Type B pancreatic cell (in vitro differentiated cells): ENCODE measurements at regions not wholly inside any gene's neighbourhood (a gene's known extent, or its start where the extent isn't known, plus 50 kb on each side); places are given as distances from the start of the nearest gene placed in this dataset.

Experiments
- DNase-seq: peaks from one replicate; pipeline ENCODE4 v3.0.0; 2021; ENCODE audit warnings: mixed read lengths; ENCODE audit not compliant: unreplicated experiment; ENCODE audit errors: extremely low spot score
- H3K27ac Mint-ChIP-seq: 2 replicates; pipeline ENCODE4 v1.8.0; 2021; ENCODE audit warnings: mild to moderate bottlenecking, mixed read lengths
- H3K27me3 Mint-ChIP-seq: 2 replicates; pipeline ENCODE4 v1.8.0; 2021; ENCODE audit warnings: mixed read lengths
- H3K36me3 Mint-ChIP-seq: 2 replicates; pipeline ENCODE4 v1.8.0; 2021; ENCODE audit warnings: mixed read lengths
- H3K4me1 Mint-ChIP-seq: one replicate; pipeline ENCODE4 v1.8.0; 2021; ENCODE audit warnings: mixed read lengths; ENCODE audit not compliant: unreplicated experiment
- H3K4me3 Mint-ChIP-seq: 2 replicates; pipeline ENCODE4 v1.8.0; 2021; ENCODE audit warnings: mild to moderate bottlenecking, mixed read lengths
- H3K9me3 Mint-ChIP-seq: 2 replicates; pipeline ENCODE4 v1.8.0; 2021; ENCODE audit warnings: mixed read lengths
- CTCF ChIP-seq: fragments of 200-600 bp; sonication (generic); conservative IDR thresholded peaks from 2 replicates; pipeline ENCODE4 v1.5.0; 2021; ENCODE audit warnings: antibody characterized with exemption, mild to moderate bottlenecking

- Mint-ChIP-seq H3K27ac (no peak overlapping the region), H3K4me3 (no peak overlapping the region), H3K27me3 (peaks cover 6% of the 10 kb centered on the region), H3K4me1 (peaks cover 25% of the 10 kb centered on the region), H3K9me3 (no peaks in the 10 kb centered on the region), H3K36me3 (no peaks in the 10 kb centered on the region)
- no peak for TF ChIP-seq CTCF
- no peak for DNase-seq
Measured at GRCh38 chr9:88890546-88890945, 100.7 kb upstream of the S1PR3 start.

DNA sequence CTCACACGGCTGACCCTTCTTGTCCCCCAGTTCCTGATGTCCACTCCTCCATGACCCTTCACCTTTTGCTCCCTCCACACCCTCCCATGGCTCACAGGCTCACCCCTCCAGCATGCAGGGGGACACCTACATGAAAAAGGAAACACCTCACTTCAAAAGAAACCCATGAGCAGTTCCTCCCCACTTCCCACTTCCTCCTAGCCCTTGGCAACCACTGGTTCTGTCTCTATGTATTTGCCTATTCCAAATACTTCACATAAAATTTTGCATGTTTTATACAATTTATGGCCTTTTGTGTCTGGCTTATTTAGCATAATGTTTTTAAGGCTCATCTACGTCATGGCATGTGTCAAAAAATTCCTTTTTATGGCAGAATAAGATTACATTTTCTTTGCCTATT lies 100.2 kb upstream of the S1PR3 start:
- H3K27ac Mint-ChIP-seq = no peak overlapping the region
- no peak for TF ChIP-seq CTCF
- no peaks in the 10 kb centered on the region for H3K9me3 Mint-ChIP-seq
- H3K36me3 Mint-ChIP-seq = no peaks in the 10 kb centered on the region
- H3K27me3 Mint-ChIP-seq = peaks cover 6% of the 10 kb centered on the region
- peaks cover 25% of the 10 kb centered on the region for H3K4me1 Mint-ChIP-seq
- DNase-seq = no peak
- H3K4me3 Mint-ChIP-seq = no peak overlapping the region

DNA sequence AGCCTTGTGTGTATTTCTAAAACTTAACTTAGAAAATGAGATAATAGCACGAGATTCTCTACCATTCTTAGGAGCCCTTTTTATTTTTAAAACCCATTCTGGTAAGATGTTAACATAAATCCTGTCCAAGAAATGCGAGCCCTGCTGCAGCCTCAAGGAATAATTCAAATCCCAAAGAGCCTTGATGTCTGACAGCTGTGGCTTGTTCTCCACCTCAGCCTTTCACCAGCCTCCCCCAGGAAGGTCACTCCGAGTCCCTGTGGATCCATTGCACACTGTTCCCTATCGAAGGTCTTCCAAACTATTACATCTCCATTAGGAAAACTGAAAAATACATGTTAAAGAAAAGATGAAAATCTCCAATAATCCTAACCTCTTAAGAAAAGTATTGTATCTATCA lies 98.5 kb upstream of the S1PR3 start:
- no peak for TF ChIP-seq CTCF
- H3K4me1 Mint-ChIP-seq = peaks cover 25% of the 10 kb centered on the region
- no peak overlapping the region for H3K4me3 Mint-ChIP-seq
- peaks cover 6% of the 10 kb centered on the region for H3K27me3 Mint-ChIP-seq
- no peak overlapping the region for H3K27ac Mint-ChIP-seq
- no peak for DNase-seq
- no peaks in the 10 kb centered on the region for H3K9me3 Mint-ChIP-seq
- H3K36me3 Mint-ChIP-seq = no peaks in the 10 kb centered on the region

GRCh38 chr9:88897081-88897480 lies 94.2 kb upstream of the S1PR3 start:
- DNase-seq = no peak
- no peak overlapping the region for H3K4me3 Mint-ChIP-seq
- H3K27ac Mint-ChIP-seq = no peak overlapping the region
- H3K4me1 Mint-ChIP-seq = peaks cover 8% of the 10 kb centered on the region
- no peaks in the 10 kb centered on the region for H3K36me3 Mint-ChIP-seq
- H3K27me3 Mint-ChIP-seq = no peaks in the 10 kb centered on the region
- no peaks in the 10 kb centered on the region for H3K9me3 Mint-ChIP-seq
- TF ChIP-seq CTCF = no peak

DNA sequence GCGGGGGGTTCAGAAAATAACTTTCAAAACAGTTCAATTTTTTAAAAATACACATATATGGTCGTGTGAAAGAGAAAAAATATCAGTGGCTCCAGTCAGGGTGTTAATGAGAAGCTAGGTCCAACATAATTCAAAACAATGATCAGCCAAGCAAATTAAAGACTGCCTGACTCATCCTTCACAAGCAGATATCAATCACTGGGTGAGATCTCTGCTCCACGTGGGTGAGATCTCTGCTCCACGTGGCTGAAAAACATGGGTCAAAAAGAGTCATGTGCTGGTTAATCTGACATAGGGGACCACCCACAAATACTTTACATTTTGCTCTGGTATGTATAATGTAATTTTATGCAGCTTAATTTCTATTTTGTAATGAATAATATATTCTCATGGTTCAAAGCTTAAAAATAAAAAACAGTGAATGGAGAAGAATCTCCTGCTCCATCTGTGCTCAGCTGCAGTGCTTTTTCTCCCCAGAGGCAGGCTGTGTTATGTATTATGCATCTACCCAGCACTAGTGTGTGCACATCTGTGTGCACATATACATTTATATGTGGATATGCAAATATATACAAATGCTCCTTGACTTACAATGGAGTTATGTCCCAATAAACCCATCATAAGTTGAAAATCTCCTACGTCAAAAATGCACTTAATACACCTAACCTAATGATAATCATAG lies 93.1 kb upstream of the S1PR3 start:
- TF ChIP-seq CTCF = no peak
- H3K4me3 Mint-ChIP-seq = no peak overlapping the region
- no peak for DNase-seq
- no peaks in the 10 kb centered on the region for H3K27me3 Mint-ChIP-seq
- H3K4me1 Mint-ChIP-seq = no peaks in the 10 kb centered on the region
- no peaks in the 10 kb centered on the region for H3K9me3 Mint-ChIP-seq
- H3K27ac Mint-ChIP-seq = no peak overlapping the region
- no peaks in the 10 kb centered on the region for H3K36me3 Mint-ChIP-seq

- no peak overlapping the region for H3K27ac Mint-ChIP-seq
- peaks cover 3% of the 10 kb centered on the region for H3K27me3 Mint-ChIP-seq
- DNase-seq = no peak
- H3K4me3 Mint-ChIP-seq = no peak overlapping the region
- H3K36me3 Mint-ChIP-seq = no peaks in the 10 kb centered on the region
- H3K4me1 Mint-ChIP-seq = no peaks in the 10 kb centered on the region
- no peak for TF ChIP-seq CTCF
- no peaks in the 10 kb centered on the region for H3K9me3 Mint-ChIP-seq
Measured at GRCh38 chr9:88905506-88905905, 85.8 kb upstream of the S1PR3 start.
